Endothelial cell (in vitro differentiated cells): ENCODE measurements at regions not wholly inside any gene's neighbourhood (a gene's known extent, or its start where the extent isn't known, plus 50 kb on each side); places are given as distances from the start of the nearest gene placed in this dataset.

ENCODE experiments used
- DNase-seq: peaks from one replicate; pipeline ENCODE4 v3.0.0; 2021; ENCODE audit warnings: low spot score
- H3K27ac Mint-ChIP-seq: one replicate; pipeline ENCODE4 v1.8.0; 2021; ENCODE audit warnings: mixed read lengths, inconsistent platforms; ENCODE audit not compliant: unreplicated experiment
- H3K27me3 Mint-ChIP-seq: one replicate; pipeline ENCODE4 v1.8.0; 2021; ENCODE audit warnings: mild to moderate bottlenecking, moderate library complexity, mixed read lengths, inconsistent platforms; ENCODE audit not compliant: unreplicated experiment
- H3K36me3 Mint-ChIP-seq: one replicate; pipeline ENCODE4 v1.8.0; 2021; ENCODE audit warnings: mild to moderate bottlenecking, low read depth, mixed read lengths, inconsistent platforms; ENCODE audit not compliant: unreplicated experiment
- H3K4me1 Mint-ChIP-seq: one replicate; pipeline ENCODE4 v1.8.0; 2021; ENCODE audit warnings: mild to moderate bottlenecking, mixed read lengths, inconsistent platforms; ENCODE audit not compliant: unreplicated experiment
- H3K4me3 Mint-ChIP-seq: one replicate; pipeline ENCODE4 v1.8.0; 2021; ENCODE audit warnings: mild to moderate bottlenecking, mixed read lengths, inconsistent platforms; ENCODE audit not compliant: unreplicated experiment
- H3K9me3 Mint-ChIP-seq: one replicate; pipeline ENCODE4 v1.8.0; 2021; ENCODE audit warnings: mixed read lengths, inconsistent platforms; ENCODE audit not compliant: unreplicated experiment
- CTCF ChIP-seq: fragments of 200-600 bp; sonication (generic); IDR thresholded peaks from one replicate; pipeline ENCODE4 v1.5.0; 2021; ENCODE audit warnings: antibody characterized with exemption; ENCODE audit not compliant: unreplicated experiment

- Mint-ChIP-seq H3K27ac (no peak overlapping the region), H3K27me3 (no peaks in the 10 kb centered on the region), H3K9me3 (no peaks in the 10 kb centered on the region), H3K4me1 (no peaks in the 10 kb centered on the region), H3K36me3 (no peaks in the 10 kb centered on the region), H3K4me3 (no peak overlapping the region)
- no peak for DNase-seq
- no peak for TF ChIP-seq CTCF
These were observed 106.2 kb downstream of the IZUMO3 start for GRCh38 chr9:24439456-24439855.

- H3K27ac Mint-ChIP-seq, result no peak overlapping the region
- H3K27me3 Mint-ChIP-seq, result no peaks in the 10 kb centered on the region
- H3K36me3 Mint-ChIP-seq, result no peaks in the 10 kb centered on the region
- H3K4me1 Mint-ChIP-seq, result no peaks in the 10 kb centered on the region
- no peak for TF ChIP-seq CTCF
- no peak overlapping the region for H3K4me3 Mint-ChIP-seq
- no peak for DNase-seq
- no peaks in the 10 kb centered on the region for H3K9me3 Mint-ChIP-seq
These were observed 106.8 kb downstream of the IZUMO3 start for GRCh38 chr9:24438876-24439275.

- no peaks in the 10 kb centered on the region for H3K9me3 Mint-ChIP-seq
- no peaks in the 10 kb centered on the region for H3K36me3 Mint-ChIP-seq
- H3K4me3 Mint-ChIP-seq, result no peak overlapping the region
- H3K4me1 Mint-ChIP-seq, result no peaks in the 10 kb centered on the region
- no peak for TF ChIP-seq CTCF
- DNase-seq, result no peak
- no peaks in the 10 kb centered on the region for H3K27me3 Mint-ChIP-seq
- no peak overlapping the region for H3K27ac Mint-ChIP-seq
These were observed 108.9 kb downstream of the IZUMO3 start for GRCh38 chr9:24436761-24437160.

- Mint-ChIP-seq H3K4me1 (no peaks in the 10 kb centered on the region), H3K27ac (no peak overlapping the region), H3K36me3 (no peaks in the 10 kb centered on the region), H3K9me3 (no peaks in the 10 kb centered on the region), H3K4me3 (no peak overlapping the region), H3K27me3 (no peaks in the 10 kb centered on the region)
- no peak for DNase-seq
- TF ChIP-seq CTCF, result no peak
These were observed 111.5 kb downstream of the IZUMO3 start for GRCh38 chr9:24434183-24434582.

- H3K4me3 Mint-ChIP-seq, result no peak overlapping the region
- DNase-seq, result no peak
- no peak for TF ChIP-seq CTCF
- H3K4me1 Mint-ChIP-seq, result no peaks in the 10 kb centered on the region
- no peaks in the 10 kb centered on the region for H3K36me3 Mint-ChIP-seq
- no peaks in the 10 kb centered on the region for H3K9me3 Mint-ChIP-seq
- H3K27ac Mint-ChIP-seq, result no peak overlapping the region
- H3K27me3 Mint-ChIP-seq, result no peaks in the 10 kb centered on the region
These were observed 129.6 kb downstream of the IZUMO3 start for GRCh38 chr9:24416136-24416535.
